ENCODE measurements at regions not wholly inside any gene's neighbourhood (a gene's known extent, or its start where the extent isn't known, plus 50 kb on each side); places are given as distances from the start of the nearest gene placed in this dataset.

- ChIA-PET CTCF (interaction anchor here (0.9 to 2.3 kb wide), 3 partner anchors 17 to 377 kb away, joined by 3 to 9 read pairs (median 4); no protein-coding TSS in a partner anchor), POLR2A (no interaction called here)
- ATAC-seq (no peak), DNase-seq (ENCODE audit: low read depth in 1 of 2, low spot score in 1 of 2) (no peak), FAIRE-seq (no peak)
- TF ChIP-seq, protein P1, sequence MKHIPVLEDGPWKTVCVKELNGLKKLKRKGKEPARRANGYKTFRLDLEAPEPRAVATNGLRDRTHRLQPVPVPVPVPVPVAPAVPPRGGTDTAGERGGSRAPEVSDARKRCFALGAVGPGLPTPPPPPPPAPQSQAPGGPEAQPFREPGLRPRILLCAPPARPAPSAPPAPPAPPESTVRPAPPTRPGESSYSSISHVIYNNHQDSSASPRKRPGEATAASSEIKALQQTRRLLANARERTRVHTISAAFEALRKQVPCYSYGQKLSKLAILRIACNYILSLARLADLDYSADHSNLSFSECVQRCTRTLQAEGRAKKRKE (CRISPR knock-in tag; IDR thresholded peaks at IDR 0.05; ENCODE audit: low read depth), result no peak
- TF ChIP-seq POLR2A (IDR thresholded peaks at IDR 0.05; ENCODE audit: low read length), result no peak
- no peak for TF ChIP-seq ZNF302 (CRISPR knock-in tag; IDR thresholded peaks at IDR 0.05)
- no peak for TF ChIP-seq CEBPB (IDR thresholded peaks at IDR 0.05)
- TF ChIP-seq, protein P2, sequence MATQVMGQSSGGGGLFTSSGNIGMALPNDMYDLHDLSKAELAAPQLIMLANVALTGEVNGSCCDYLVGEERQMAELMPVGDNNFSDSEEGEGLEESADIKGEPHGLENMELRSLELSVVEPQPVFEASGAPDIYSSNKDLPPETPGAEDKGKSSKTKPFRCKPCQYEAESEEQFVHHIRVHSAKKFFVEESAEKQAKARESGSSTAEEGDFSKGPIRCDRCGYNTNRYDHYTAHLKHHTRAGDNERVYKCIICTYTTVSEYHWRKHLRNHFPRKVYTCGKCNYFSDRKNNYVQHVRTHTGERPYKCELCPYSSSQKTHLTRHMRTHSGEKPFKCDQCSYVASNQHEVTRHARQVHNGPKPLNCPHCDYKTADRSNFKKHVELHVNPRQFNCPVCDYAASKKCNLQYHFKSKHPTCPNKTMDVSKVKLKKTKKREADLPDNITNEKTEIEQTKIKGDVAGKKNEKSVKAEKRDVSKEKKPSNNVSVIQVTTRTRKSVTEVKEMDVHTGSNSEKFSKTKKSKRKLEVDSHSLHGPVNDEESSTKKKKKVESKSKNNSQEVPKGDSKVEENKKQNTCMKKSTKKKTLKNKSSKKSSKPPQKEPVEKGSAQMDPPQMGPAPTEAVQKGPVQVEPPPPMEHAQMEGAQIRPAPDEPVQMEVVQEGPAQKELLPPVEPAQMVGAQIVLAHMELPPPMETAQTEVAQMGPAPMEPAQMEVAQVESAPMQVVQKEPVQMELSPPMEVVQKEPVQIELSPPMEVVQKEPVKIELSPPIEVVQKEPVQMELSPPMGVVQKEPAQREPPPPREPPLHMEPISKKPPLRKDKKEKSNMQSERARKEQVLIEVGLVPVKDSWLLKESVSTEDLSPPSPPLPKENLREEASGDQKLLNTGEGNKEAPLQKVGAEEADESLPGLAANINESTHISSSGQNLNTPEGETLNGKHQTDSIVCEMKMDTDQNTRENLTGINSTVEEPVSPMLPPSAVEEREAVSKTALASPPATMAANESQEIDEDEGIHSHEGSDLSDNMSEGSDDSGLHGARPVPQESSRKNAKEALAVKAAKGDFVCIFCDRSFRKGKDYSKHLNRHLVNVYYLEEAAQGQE (IDR thresholded peaks at IDR 0.05), result no peak
- TF ChIP-seq EHF (CRISPR knock-in tag; IDR thresholded peaks at IDR 0.05), result no peak
- TF ChIP-seq HOXA7 (CRISPR knock-in tag; IDR thresholded peaks at IDR 0.05), result no peak
- no peak for TF ChIP-seq HOXB5 (CRISPR knock-in tag; IDR thresholded peaks at IDR 0.05)
- Histone ChIP-seq H3K4me1 (no peaks in the 10 kb centered on the region), H3K4me2 (no peak overlapping the region), H3K9me3 (no peaks in the 10 kb centered on the region), H3K27ac (no peak overlapping the region), H3K4me3 (no peak overlapping the region)
- WGBS (ENCODE audit: missing lambda C conversion rate), result 96% methylated on average over 1 of the region's 1 CpG
Observed at GRCh38 chr20:17881741-17882064, 86.9 kb downstream of the SNX5 start.

DNA sequence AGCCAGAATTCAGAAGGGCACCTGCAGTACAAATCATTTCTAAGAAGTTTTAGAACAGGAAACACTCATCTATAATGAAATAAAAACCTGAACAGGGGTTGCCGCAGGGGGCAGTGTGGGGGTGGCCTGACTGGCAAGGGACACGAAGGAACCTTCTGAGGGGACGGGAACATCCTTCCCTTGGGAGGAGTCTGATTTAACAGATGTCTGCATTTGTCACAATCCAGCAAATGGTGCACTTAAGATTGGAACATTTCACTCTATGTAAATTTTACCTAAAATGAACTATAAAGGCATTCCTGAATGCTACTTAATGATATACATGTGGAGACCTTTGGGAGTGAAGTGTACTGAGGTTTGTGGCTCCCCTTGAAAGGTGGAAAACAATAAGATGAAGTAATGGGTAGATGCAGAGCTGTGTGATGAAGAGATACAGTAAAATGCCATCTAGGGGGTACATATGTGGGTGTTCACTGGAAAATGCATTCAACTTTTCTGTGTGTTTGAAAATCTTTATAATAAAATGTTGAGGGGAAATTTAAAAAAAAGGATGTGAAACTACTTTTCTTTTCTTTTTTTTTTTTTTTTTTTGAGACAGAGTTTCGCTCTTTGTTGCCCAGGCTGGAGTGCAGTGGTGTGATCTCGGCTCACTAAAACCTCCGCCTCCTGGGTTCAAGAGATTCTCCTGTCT is 89.5 kb downstream of the SNX5 start:
- POLR2A ChIA-PET, result no interaction called here
- WGBS (ENCODE audit: missing lambda C conversion rate), result 73% methylated on average over 6 of the region's 6 CpGs
- CTCF ChIA-PET, result no interaction called here

More for the DNA sequence above, 89.5 kb downstream of the SNX5 start:
- ATAC-seq (no peak), DNase-seq (ENCODE audit: low read depth in 1 of 2, low spot score in 1 of 2) (no peak), FAIRE-seq (no peak)
- Histone ChIP-seq H3K4me1 (peaks cover 22% of the 10 kb centered on the region), H3K9me3 (no peaks in the 10 kb centered on the region), H3K4me2 (no peak overlapping the region), H3K27ac (no peak overlapping the region), H3K4me3 (no peak overlapping the region)
- no peak for TF ChIP-seq SREBF2 (IDR thresholded peaks at IDR 0.05)
- no peak for TF ChIP-seq RAD21 (conservative IDR thresholded peaks at IDR 0.05 in 1 of 2, IDR thresholded peaks at IDR 0.05 in 1 of 2)
- TF ChIP-seq TP53 (CRISPR knock-in tag; IDR thresholded peaks at IDR 0.05), result no peak
- TF ChIP-seq HOXA7 (CRISPR knock-in tag; IDR thresholded peaks at IDR 0.05), result no peak
- TF ChIP-seq POLR2A (IDR thresholded peaks at IDR 0.05; ENCODE audit: low read length), result no peak
- no peak for TF ChIP-seq KDM1A (IDR thresholded peaks at IDR 0.05; ENCODE audit: low read depth)
- no peak for TF ChIP-seq BHLHE40 (IDR thresholded peaks at IDR 0.05; ENCODE audit: low read depth, low read length)
- no peak for TF ChIP-seq ESRRA (IDR thresholded peaks at IDR 0.05; ENCODE audit: borderline replicate concordance, low read length)
- no peak for TF ChIP-seq BCL3 (IDR thresholded peaks at IDR 0.05)
- TF ChIP-seq NFE2L2 (conservative IDR thresholded peaks at IDR 0.05; ENCODE audit: low read length), result no peak
- no peak for TF ChIP-seq PHF8 (IDR thresholded peaks at IDR 0.05; ENCODE audit: borderline replicate concordance, low read depth)
- TF ChIP-seq GATA3 (IDR thresholded peaks at IDR 0.05; ENCODE audit: borderline replicate concordance), result no peak
- no peak for TF ChIP-seq POLR2AphosphoS2 (conservative IDR thresholded peaks at IDR 0.05; ENCODE audit: low read length)
- TF ChIP-seq KDM5A (IDR thresholded peaks at IDR 0.05), result no peak
- TF ChIP-seq FOSL2 (IDR thresholded peaks at IDR 0.05), result no peak
- no peak for TF ChIP-seq FOSL2 (CRISPR knock-in tag; IDR thresholded peaks at IDR 0.05)
- TF ChIP-seq EHF (CRISPR knock-in tag; IDR thresholded peaks at IDR 0.05), result no peak
